ENCODE measurements at regions not wholly inside any gene's neighbourhood (a gene's known extent, or its start where the extent isn't known, plus 50 kb on each side); places are given as distances from the start of the nearest gene placed in this dataset.

GRCh38 chr11:110818032-110818687, 105.9 kb upstream of the ARHGAP20 start:
- intact Hi-C loops (cut with DNase I, micrococcal nuclease) = no loop called here
- Histone ChIP-seq H3K9me3 (peaks cover 4% of the 10 kb centered on the region), H3K4me1 (ENCODE audit: low read depth) (no peaks in the 10 kb centered on the region), H3K4me3 (no peak overlapping the region), H3K36me3 (ENCODE audit: low read depth) (no peaks in the 10 kb centered on the region)
- no peak for DNase-seq
- ATAC-seq = peak; percentile 49
- no peak for TF ChIP-seq CTCF (IDR thresholded peaks at IDR 0.05)

DNA sequence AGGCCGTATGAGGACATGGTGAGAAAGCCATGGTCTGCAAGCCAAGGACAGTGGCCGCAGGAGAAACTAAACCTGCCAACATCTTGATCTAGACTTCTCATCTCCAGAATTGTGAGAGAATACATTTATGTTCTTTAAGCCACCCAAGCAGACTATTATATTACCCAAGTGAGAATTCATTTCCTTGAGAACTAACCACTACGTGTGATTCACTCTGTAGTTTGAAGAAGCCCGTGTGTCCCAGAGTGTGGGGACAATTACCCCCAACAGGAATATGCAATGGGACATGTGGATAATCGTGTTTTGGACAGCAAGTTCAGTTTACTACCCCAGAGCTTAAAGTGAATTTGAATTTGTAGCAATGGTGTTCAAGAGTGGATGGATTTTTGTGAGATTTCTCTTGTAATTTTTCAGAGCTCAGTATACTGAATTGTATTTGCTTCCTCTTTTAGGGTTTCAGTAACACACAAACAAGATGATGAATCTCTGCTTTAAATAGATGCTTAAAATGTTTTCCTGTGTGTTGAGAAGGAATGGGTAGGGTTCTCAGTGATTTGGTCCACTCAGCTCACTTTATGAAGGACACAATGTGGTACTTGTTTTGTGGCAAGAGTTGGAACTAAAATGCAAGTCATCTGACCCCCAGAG, 100.0 kb upstream of the ARHGAP20 start:
- Histone ChIP-seq H3K9me3 (peaks cover 4% of the 10 kb centered on the region), H3K4me1 (ENCODE audit: low read depth) (no peaks in the 10 kb centered on the region), H3K36me3 (ENCODE audit: low read depth) (no peaks in the 10 kb centered on the region), H3K4me3 (no peak overlapping the region)
- intact Hi-C loops (cut with DNase I, micrococcal nuclease) = no loop called here
- no peak for DNase-seq
- TF ChIP-seq CTCF (IDR thresholded peaks at IDR 0.05) = no peak
- ATAC-seq = no peak

DNA sequence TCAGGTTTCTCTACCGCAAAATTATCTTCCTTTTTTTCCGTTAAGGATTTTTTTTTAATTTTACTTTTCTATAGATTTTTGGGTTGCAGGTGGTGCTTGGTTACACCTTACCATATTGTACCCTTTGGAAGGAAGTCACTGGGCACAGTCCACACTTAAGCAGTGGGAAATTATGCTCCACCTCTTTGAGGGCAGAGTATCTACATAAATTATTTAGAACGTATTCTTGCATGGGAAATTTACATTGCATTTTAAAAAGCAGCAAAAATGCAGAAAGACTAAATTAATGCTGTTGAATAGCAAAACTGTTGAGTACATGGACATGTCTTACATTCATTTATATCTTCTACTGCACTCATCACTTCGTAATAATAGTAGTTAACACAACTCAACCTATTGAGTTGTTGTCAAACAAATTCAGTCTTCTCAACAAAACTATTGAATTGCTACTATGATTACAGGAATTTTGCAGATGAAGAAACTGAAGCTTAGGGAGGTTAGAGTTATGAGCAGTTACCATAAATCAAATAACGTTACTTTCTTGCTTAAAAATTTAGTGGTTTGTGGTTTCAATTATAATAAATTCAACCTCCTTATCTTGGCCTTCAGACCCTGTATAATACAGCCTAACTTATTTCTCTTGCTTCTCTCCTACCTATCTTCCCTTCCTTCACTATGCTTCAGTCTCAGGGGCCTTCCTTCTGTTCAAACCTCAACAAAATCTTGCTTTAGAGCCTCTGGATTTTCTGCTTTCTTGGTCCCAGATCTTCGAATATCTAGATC, 97.4 kb upstream of the ARHGAP20 start:
- DNase-seq = no peak
- Histone ChIP-seq H3K9me3 (no peaks in the 10 kb centered on the region), H3K4me1 (ENCODE audit: low read depth) (no peaks in the 10 kb centered on the region), H3K36me3 (ENCODE audit: low read depth) (no peaks in the 10 kb centered on the region), H3K4me3 (no peak overlapping the region)
- ATAC-seq = no peak
- intact Hi-C loops (cut with DNase I, micrococcal nuclease) = no loop called here
- no peak for TF ChIP-seq CTCF (IDR thresholded peaks at IDR 0.05)

DNA sequence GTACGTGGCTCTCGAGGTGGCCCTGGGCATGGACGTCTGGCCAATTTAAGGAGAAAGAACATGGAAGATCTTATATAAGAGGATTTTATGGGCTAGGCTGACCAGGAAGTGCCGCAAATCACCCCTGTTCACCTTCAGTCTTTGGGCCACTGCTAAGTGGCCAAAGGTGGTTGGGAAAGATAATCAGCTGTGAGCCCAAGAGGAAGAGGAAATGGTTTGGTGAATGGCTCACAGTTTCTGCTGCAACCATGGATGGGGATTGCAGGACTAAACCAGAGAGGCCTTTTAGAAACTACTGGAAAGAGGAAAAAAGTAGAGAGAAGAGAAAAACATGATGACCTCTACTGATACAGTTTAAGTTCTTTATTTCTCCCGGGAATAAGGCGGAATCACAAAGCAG, 96.0 kb upstream of the ARHGAP20 start:
- DNase-seq (no peak), ATAC-seq (no peak)
- intact Hi-C loops (cut with DNase I, micrococcal nuclease) = no loop called here
- no peak for TF ChIP-seq CTCF (IDR thresholded peaks at IDR 0.05)
- H3K4me1 ChIP-seq (ENCODE audit: low read depth) = no peaks in the 10 kb centered on the region
- H3K9me3 ChIP-seq = no peaks in the 10 kb centered on the region
- H3K36me3 ChIP-seq (ENCODE audit: low read depth) = no peaks in the 10 kb centered on the region
- H3K4me3 ChIP-seq = no peak overlapping the region

GRCh38 chr11:110807801-110808200, 95.6 kb upstream of the ARHGAP20 start:
- DNase-seq = no peak
- no peaks in the 10 kb centered on the region for H3K36me3 ChIP-seq (ENCODE audit: low read depth)
- H3K4me1 ChIP-seq (ENCODE audit: low read depth) = no peaks in the 10 kb centered on the region
- TF ChIP-seq CTCF (IDR thresholded peaks at IDR 0.05) = no peak
- ATAC-seq = no peak
- intact Hi-C loops (cut with DNase I, micrococcal nuclease) = no loop called here
- H3K9me3 ChIP-seq = no peaks in the 10 kb centered on the region
- H3K4me3 ChIP-seq = no peak overlapping the region
